Astrocyte of the cerebellum (primary cell): ENCODE measurements at regions not wholly inside any gene's neighbourhood (a gene's known extent, or its start where the extent isn't known, plus 50 kb on each side); places are given as distances from the start of the nearest gene placed in this dataset.

Experiments used
- DNase-seq: peaks from one replicate; pipeline ENCODE4 v3.0.0-alpha.2; 2011; ENCODE audit warnings: low read depth
- H3K4me3 ChIP-seq: 2 replicates; pipeline ENCODE4 v1.5.1; 2011; ENCODE audit warnings: mild to moderate bottlenecking, low read depth, low read length, moderate library complexity
- in situ Hi-C: cut with HindIII; loops from 2 replicates; pipeline ENCODE4 v1.10.0; 2017; ENCODE audit warnings: low sequenced_read_pairs
- TF ChIP-seq, protein P1 (sequence below): IDR thresholded peaks from 2 replicates; pipeline ENCODE4 v1.5.1; 2012; ENCODE audit warnings: low read length, low read depth, moderate library complexity, mild to moderate bottlenecking; ENCODE audit errors: missing control alignments

DNA sequence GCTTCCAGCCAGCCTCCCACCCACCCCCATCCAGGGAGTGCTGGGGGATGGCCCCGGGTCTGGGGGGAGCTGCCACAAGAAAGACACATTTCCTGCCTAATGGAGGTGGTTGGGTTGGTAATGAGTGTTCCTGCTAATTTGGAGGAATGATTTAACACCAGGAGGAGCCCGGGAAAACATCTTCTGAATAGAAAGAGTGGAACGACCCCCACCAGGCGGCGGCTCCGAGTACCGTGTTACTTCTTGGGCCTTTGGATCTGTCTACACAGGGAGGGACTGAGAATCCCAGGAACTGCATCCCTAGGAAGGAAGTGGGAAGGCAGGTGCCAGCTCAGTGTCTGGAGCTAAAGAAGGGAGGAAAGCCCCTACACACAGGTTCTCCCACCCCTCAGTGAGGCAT lies 64.6 kb downstream of the TSPAN17 start:
- no peak overlapping the region for H3K4me3 ChIP-seq
- DNase-seq: no peak
- in situ Hi-C loops: no loop called here
- TF ChIP-seq, protein P1, sequence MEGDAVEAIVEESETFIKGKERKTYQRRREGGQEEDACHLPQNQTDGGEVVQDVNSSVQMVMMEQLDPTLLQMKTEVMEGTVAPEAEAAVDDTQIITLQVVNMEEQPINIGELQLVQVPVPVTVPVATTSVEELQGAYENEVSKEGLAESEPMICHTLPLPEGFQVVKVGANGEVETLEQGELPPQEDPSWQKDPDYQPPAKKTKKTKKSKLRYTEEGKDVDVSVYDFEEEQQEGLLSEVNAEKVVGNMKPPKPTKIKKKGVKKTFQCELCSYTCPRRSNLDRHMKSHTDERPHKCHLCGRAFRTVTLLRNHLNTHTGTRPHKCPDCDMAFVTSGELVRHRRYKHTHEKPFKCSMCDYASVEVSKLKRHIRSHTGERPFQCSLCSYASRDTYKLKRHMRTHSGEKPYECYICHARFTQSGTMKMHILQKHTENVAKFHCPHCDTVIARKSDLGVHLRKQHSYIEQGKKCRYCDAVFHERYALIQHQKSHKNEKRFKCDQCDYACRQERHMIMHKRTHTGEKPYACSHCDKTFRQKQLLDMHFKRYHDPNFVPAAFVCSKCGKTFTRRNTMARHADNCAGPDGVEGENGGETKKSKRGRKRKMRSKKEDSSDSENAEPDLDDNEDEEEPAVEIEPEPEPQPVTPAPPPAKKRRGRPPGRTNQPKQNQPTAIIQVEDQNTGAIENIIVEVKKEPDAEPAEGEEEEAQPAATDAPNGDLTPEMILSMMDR: no peak

DNA sequence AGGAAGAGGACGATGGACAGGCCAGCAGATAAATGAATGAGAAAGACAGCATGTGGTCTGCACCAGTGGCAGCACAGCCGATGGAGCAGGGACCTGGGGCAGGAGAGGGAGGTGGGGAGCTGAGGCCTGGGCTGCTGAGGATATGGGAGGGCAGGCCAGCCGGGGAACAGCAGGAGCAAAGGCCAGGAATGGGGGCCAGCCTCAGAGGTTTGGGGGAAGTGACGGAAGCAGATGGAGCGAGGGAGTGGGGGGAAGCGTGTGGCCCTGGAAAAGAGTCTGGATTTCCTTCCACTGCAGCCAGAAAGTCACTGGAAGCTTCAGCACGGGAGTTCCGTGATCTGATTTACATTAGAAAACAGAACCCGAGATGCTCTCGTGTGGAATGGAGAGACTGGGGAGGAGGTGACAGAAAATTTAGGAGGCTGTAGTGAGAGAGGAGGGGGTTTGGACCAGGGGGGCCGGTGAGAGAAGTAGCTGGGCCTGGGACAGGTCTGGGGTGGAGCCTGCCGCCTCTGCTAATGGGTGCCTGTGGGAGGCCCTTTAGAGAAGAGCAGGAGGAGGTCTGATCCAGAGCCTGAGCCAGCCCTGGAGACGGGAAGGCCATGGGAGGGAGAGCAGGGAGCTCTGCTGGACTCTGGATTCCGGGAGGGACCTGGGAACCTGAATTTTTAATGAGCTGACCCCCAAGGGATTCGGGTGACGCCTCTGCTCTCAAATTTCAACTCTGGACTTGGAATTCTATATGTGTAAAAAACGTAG lies 65.4 kb downstream of the TSPAN17 start:
- in situ Hi-C loops: no loop called here
- H3K4me3 ChIP-seq: no peak overlapping the region
- TF ChIP-seq, protein P1: no peak
- DNase-seq: no peak

DNA sequence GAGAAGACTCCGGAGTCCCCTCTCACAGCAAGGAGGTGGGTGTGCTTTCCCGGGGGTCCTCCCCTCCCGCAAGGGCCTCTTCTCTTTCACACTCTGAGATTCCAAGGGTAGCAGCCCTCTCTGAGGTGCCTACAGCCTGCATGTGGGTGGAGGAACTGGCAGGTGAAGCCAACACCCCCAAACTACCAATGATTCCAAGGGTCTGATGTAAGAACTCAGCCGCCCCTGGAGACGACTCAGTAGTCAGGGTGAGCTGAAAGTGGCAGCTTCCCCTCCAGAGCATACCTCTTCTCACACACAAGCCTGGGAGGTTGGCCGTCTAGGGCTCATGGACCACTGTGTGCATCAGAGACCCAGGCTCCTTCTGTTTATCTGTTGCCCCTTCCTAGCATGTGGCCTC lies 66.1 kb downstream of the TSPAN17 start:
- in situ Hi-C loops: no loop called here
- TF ChIP-seq, protein P1: no peak
- DNase-seq: no peak
- no peak overlapping the region for H3K4me3 ChIP-seq

DNA sequence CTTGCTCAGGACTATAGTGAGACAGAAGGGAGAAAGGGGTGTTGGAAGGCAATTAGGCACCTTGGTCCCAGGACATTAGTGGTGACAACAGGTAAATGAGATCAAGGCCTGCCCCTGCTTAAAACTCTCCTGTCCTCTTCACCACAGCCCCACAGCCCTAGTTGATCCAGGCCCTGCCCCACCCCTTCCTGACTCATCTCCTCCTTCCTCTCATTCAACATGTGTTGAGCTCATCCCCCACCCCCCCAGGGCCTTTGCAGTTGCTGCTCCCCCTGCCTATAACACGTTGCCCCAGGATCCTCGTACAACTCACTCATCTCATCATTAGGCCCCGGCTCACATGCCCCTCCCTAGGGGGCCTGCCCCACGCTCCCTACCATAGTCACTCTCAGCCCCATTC lies 66.8 kb downstream of the TSPAN17 start:
- TF ChIP-seq, protein P1: no peak
- in situ Hi-C loops: no loop called here
- no peak overlapping the region for H3K4me3 ChIP-seq
- no peak for DNase-seq

DNA sequence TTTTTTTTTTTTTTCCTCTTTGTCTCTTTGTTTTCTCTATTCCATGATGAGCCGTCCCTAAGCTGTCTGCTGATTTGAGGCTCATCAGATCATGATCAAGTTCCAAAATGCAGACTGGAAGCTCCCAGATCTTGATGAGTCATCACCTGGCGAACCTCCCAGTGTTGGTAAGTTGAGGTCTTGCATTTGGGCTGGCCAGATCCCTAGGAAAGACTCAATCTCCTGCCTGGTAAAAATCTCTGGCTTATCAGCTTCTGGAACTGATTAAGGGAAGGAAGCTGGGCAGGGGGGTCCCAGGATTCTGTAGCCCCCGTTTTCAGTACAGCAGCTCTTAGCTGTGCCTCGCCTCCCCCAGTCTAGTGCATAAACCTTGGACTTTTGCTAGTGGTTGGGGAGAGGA lies 69.0 kb downstream of the TSPAN17 start:
- in situ Hi-C loops: no loop called here

DNA sequence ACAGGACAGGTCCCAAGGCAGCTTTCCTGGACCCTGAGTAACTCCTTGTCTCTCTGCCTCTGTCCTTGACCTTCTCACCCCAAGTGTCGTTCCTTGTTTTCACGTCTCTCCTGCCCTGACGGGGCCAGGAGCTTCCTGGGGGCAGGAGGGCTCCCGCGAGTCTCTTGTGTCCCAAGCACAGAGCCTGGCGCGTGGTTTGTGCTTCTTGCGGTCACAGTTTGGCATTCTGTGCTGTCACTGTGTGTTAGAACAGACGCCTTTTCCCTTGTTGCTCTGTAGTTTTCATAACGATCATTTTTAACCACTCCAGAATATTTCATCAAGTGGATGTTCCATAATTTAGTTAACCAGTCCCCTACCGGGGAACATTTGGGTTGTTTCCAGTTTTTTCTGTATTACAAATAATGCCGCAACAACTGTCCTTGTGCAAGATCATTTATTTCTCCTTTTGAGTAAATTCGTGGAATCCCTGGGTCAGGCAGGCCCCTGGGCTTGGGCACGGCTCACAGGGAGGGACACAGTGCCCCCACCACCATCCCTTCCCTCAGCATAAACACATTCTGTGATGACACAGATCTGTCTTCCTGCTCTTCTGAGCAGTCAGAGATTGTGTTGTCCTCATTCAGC lies 71.9 kb downstream of the TSPAN17 start:
- TF ChIP-seq, protein P1: no peak
- no peak overlapping the region for H3K4me3 ChIP-seq
- no peak for DNase-seq
- in situ Hi-C loops: no loop called here

More for the DNA sequence above, 69.0 kb downstream of the TSPAN17 start:
- H3K4me3 ChIP-seq: no peak overlapping the region
- DNase-seq: peak; percentile 35
- TF ChIP-seq, protein P1: no peak
